ENCODE measurements at regions not wholly inside any gene's neighbourhood (a gene's known extent, or its start where the extent isn't known, plus 50 kb on each side); places are given as distances from the start of the nearest gene placed in this dataset.
"Not testable (repeated sequence)": the region's sequence is repeated elsewhere in the genome, so short reads cannot be mapped to it uniquely, and the experiment has no call there.

- DNase-seq = no peak
Measured at GRCh38 chr7:149681274-149681673, 92.1 kb downstream of the ZNF467 start.

DNA sequence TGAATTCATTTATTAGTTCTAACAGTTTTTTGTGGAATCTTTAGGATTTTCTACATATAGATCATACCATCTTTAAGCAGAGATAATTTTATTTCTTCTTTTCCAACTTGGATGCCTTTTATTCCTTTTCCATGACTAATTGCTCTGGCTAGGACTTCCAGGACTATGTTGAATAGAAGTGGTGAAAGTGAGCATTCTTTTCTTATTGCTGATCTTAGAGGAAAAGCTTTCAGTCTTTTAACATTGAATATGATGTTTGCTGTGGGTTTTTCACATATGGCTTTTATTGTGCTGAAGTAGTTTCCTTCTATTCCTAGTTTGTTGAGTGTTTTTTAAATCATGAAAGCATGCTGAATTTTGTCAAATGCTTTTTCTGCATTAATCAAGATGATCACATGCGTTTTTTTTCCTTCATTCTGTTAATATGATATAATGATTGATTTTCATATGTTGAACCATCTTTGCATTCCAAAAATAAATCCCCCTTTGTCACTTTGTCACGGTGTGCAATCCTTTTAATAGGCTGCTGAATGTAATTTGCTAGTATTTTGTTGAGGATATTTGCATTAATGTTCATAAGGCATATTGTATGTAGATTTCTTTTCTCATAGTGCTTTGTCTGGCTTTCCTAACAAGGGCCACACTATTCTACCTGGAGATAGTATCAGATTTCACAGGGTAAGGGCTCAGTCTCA is 92.9 kb downstream of the ZNF467 start:
- DNase-seq = no peak

DNA sequence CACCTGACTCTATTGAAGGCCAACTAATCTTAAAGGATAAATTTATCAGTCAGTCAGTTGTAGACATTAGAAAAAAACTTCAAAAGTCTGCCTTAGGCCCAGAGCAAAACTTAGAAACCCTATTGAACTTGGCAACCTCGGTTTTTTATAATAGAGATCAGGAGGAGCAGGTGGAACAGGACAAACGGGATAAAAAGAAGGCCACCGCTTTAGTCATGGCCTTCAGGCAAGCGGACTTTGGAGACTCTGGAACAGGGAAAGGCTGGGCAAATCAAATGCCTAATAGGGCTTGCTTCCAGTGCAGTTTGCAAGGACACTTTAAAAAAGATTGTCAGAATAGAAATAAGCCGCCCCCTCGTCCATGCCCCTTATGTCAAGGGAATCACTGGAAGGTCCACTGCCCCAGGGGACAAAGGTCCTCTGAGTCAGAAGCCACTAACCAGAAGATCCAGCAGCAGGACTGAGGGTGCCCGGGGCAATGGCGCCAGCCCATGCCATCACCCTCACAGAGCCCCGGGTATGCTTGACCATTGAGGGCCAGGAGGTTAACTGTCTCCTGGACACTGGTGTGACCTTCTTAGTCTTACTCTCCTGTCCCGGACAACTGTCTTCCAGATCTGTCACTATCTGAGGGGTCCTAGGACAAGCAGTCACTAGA is 98.5 kb downstream of the ZNF467 start:
- DNase-seq = not testable (repeated sequence)

GRCh38 chr7:149673006-149673405 is 100.4 kb downstream of the ZNF467 start:
- no peak for DNase-seq

- DNase-seq = no peak
Measured at GRCh38 chr7:149670288-149670687, 103.1 kb downstream of the ZNF467 start.

DNA sequence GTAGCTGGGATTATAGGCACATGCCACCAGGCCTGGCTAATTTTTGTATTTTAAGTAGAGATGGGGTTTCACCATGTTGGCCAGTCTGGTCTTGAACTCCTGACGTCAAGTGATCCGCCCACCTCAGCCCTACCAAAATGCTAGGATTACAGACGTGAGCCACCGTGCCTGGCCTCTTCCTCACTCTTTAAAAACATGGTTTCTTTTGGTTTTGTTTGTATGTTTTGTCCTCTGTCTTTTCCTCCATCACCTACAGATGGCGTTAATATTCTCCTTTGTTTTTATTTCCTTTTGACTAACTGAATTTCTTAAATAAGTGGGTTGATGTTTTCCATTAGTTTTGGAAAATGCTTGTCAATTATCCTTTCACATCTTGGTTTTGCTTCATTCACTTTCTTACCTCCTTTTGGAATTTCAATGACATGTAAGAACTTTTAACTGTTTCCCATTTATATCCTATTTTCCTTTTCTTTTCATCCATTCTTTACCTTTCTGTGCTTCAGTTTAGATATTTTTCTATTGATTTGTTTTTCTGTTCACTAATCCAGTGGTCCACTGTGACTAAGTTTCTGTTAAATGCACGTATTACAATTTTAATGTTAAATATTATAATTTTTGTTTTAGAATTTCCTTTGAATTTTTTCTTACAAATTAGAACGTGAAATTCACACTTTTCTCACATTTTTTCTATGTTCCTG is 104.1 kb downstream of the ZNF467 start:
- DNase-seq = peak in 1 of 2 donors; percentile 28

DNA sequence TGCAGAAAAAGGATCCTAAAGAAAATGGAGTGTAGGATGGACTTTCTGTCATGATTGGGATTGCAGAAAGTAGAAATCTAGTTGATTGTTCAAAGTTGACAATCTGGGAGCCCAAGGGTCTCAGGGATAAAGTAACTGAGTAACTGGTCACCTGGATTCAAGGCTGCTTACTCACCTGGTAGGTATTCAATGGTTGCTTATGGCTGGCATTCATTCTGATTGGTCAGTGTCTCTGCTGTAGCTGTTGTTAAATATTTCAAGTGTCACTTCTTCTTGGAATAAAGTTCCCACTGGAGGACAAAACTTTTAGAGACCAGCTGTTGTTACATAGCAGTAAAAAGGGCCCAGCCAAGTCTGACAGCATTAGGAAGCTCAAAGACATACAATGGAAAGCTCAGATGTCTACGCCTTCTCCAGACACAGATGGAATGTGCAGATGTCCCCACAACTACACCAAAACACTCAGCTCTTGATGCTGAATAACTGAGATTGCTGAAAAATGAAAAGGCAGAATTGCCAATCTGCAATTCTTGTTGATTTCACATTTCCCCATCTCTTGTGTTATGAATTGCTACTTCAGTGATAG is 106.9 kb downstream of the ZNF467 start:
- no peak for DNase-seq

- not testable (repeated sequence) for DNase-seq
Measured at GRCh38 chr7:149665618-149666017, 107.8 kb downstream of the ZNF467 start.

DNA sequence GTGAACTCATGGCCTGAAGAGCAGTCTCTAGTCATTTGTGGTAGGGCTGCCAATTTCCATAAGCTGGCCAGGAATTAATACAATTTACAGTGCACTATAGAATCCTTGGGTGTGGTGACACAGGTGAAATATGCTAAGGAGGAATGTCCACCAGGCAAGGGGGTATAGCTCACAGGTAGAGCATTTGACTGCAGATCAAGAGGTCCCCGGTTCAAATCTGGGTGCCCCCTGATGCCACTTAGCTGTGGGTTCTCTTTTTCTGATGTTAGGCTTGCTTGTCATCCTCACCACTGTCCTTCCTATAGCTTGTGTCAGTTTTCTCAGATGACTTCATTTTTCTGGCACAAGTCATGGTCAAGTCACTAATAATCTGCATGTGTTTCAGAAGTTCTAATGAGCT is 108.7 kb downstream of the ZNF467 start:
- DNase-seq = no peak

- no peak for DNase-seq
Measured at GRCh38 chr7:149664176-149664575, 109.2 kb downstream of the ZNF467 start.

- peak; percentile 61 to 62 for DNase-seq
Measured at GRCh38 chr7:149662591-149663095, 110.7 kb downstream of the ZNF467 start.

DNA sequence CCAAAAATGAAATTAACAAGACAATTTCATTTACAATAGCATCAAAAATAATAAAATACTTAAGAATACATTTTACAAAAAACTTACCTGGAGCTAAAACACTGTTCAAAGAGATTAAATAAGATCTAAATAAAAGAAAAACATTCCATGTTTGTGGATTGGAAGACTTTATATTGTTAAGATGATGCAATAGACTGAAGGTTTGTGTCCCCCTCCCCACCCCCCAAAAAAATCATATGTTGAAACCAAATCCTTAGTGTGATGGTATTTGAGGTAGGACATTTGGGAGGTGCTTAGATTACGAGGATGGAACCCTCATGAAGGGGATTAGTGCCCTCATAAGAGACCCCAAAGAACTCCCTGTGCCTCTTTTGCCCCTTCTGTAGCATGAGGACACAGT is 117.6 kb downstream of the ZNF467 start:
- DNase-seq = no peak

- DNase-seq = no peak
Measured at GRCh38 chr7:149654588-149654987, 118.8 kb downstream of the ZNF467 start.

GRCh38 chr7:149650190-149650589 is 123.2 kb downstream of the ZNF467 start:
- not testable (repeated sequence) for DNase-seq

DNA sequence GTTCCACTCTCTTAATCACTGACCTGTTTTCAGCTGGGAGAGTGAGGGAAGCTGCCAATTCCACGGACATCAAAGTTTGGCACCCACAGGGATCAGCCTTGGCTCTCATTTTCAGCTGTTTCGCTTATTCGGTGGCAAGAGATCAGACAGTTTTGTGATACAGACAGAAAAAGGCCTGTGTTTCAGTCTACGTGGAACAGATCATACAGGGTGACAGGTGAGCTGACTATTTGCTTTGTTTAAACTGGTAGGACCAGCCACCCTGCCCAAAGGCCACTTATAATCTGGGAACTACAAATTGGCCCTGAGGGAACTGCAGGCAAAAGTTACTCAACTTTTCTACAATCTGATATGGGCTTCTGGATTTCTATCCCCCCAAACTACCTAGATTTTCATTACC is 128.6 kb downstream of the ZNF467 start:
- no peak for DNase-seq

DNA sequence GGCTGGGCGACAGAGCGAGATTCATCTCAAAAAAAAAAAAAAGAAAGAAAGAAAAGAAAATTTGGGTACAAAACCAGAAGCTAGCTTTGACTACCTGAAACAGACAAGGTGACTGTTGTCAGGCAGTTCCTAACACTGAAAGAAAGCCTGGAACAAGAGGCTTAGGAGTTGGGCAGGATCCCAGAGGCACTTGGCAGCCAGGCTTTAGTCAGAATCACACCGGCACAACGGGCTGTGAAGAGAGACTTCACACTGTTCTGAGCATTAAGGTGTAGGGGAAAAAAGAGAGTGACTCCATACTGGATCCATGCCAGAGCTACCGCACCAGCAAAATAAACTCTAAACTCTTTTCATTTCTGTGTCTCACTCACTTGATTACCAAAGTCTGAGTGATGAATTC is 130.8 kb downstream of the ZNF467 start:
- DNase-seq = no peak

DNA sequence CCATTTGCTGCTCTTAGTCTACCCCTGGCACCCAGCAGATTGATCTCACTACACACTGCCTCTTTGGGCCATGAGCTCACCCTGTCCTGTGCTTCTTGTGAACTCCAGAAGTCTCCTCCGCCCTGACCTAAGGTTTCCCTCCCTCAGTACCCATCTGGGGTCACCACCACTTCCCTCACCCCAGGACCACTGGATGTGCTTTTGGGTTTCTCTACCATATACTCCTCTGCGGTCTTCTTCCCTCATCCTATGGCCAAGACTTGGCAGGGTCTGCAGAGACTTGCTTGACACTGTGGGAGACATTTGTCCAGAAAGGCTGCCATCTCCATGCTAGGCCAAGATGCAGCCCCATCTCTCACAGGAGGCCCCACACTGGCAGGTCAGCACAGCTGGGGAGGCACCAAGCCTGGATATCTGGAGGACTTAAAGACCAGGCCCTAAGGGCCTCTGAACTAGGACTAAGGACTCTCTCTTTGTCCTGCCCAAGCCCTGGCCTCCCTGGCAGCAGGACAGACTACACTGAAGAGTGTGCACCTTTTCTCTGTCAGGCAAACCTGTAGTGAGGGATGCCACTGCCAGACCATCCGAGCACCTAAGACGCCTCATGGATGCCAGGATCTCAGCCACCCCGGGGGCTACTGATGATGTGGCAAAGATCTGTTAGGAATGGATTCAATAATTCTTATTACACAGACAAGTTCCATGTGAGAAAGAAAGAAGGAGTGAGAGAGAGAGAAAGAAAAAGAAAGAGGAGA is 134.6 kb downstream of the ZNF467 start:
- DNase-seq = no peak

GRCh38 chr7:149637911-149638565 is 135.3 kb downstream of the ZNF467 start:
- no peak for DNase-seq

GRCh38 chr7:149635561-149636329 is 137.6 kb downstream of the ZNF467 start:
- no peak for DNase-seq

- DNase-seq = no peak
Measured at GRCh38 chr7:149633976-149634945, 136.7 kb upstream of the ZNF746 start.
